ENCODE measurements at regions not wholly inside any gene's neighbourhood (a gene's known extent, or its start where the extent isn't known, plus 50 kb on each side); places are given as distances from the start of the nearest gene placed in this dataset.
A peak's percentile ranks its signal among the peaks of the same experiment; 100 is the strongest.

- TF ChIP-seq CTCF (conservative IDR thresholded peaks at IDR 0.05; ENCODE audit: low read length): no peak
- peak; percentile 80; the same call in 1 of the 2 replicates for TF ChIP-seq EZH2phosphoT487 (IDR thresholded peaks at IDR 0.05; ENCODE audit: borderline replicate concordance)
These were observed 133.6 kb upstream of the IL15 start for GRCh38 chr4:141502755-141503154.

Measured in Loucy (cell line).